ENCODE measurements at regions not wholly inside any gene's neighbourhood (a gene's known extent, or its start where the extent isn't known, plus 50 kb on each side); places are given as distances from the start of the nearest gene placed in this dataset.

DNA sequence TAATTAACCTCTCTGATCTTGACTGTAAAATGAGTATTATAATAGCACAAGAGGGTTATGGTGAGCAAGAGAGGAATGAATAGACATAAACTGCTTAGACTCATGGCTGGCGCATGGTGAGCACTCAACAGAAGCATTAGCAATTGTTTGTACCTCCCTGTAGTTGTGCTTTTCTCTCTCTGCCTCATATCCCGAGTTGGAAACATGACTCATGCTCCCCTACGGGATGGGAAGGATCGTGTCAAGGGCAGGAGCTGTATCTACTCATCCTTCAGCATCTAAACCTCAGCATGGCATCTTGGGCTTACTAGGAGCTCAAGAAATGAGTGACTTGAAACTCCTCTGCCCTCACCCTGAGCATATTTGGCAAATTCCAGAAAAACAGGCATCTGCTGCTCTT lies 299.6 kb downstream of the MAP2K4 start:
- TF ChIP-seq, protein P1, sequence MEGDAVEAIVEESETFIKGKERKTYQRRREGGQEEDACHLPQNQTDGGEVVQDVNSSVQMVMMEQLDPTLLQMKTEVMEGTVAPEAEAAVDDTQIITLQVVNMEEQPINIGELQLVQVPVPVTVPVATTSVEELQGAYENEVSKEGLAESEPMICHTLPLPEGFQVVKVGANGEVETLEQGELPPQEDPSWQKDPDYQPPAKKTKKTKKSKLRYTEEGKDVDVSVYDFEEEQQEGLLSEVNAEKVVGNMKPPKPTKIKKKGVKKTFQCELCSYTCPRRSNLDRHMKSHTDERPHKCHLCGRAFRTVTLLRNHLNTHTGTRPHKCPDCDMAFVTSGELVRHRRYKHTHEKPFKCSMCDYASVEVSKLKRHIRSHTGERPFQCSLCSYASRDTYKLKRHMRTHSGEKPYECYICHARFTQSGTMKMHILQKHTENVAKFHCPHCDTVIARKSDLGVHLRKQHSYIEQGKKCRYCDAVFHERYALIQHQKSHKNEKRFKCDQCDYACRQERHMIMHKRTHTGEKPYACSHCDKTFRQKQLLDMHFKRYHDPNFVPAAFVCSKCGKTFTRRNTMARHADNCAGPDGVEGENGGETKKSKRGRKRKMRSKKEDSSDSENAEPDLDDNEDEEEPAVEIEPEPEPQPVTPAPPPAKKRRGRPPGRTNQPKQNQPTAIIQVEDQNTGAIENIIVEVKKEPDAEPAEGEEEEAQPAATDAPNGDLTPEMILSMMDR (conservative IDR thresholded peaks at IDR 0.05; ENCODE audit: low read depth, low read length), result no peak
- no peak for TF ChIP-seq EZH2 (IDR thresholded peaks at IDR 0.05; ENCODE audit: borderline replicate concordance, low read depth, low read length, poor library complexity, severe bottlenecking)
